H1 (cell line): ENCODE measurements at regions not wholly inside any gene's neighbourhood (a gene's known extent, or its start where the extent isn't known, plus 50 kb on each side); places are given as distances from the start of the nearest gene placed in this dataset.

Source experiments
- ATF3 ChIP-seq: IDR thresholded peaks from 2 replicates; pipeline ENCODE4 v1.6.1; 2011; ENCODE audit warnings: low read depth, mild to moderate bottlenecking, low read length; ENCODE audit not compliant: insufficient read depth
- CHD2 ChIP-seq: IDR thresholded peaks from 2 replicates; pipeline ENCODE4 v1.6.1; 2012; ENCODE audit warnings: low read length, improper control_type of control experiment
- CREB1 ChIP-seq: IDR thresholded peaks from 2 replicates; pipeline ENCODE4 v1.6.1; 2012; ENCODE audit warnings: inconsistent platforms
- EZH2 ChIP-seq: fragments of 200-600 bp; sonication (generic); IDR thresholded peaks from 2 replicates; pipeline ENCODE4 v1.7.1; 2012; ENCODE audit warnings: low read depth, mild to moderate bottlenecking, moderate library complexity, low read length, inconsistent platforms; ENCODE audit not compliant: severe bottlenecking
- GTF2F1 ChIP-seq: IDR thresholded peaks from 2 replicates; pipeline ENCODE4 v1.6.1; 2012; ENCODE audit warnings: low read depth, low read length, improper control_type of control experiment, borderline replicate concordance
- HDAC6 ChIP-seq: IDR thresholded peaks from one replicate; pipeline ENCODE4 v1.7.1; 2012; ENCODE audit warnings: low read depth, mild to moderate bottlenecking, inconsistent platforms, low read length, moderate library complexity
- PHF8 ChIP-seq: fragments of 200-600 bp; sonication (generic); conservative IDR thresholded peaks from 2 replicates; pipeline ENCODE4 v1.7.1; 2012; ENCODE audit warnings: low read depth, mild to moderate bottlenecking, inconsistent platforms, low read length, moderate library complexity
- SP4 ChIP-seq: IDR thresholded peaks from 2 replicates; pipeline ENCODE4 v1.6.1; 2012; ENCODE audit warnings: low read length, inconsistent platforms
- TF ChIP-seq, protein P1 (sequence below): fragments of 300-600 bp; sonication (generic); IDR thresholded peaks from 2 replicates; pipeline ENCODE4 v1.7.1; 2012; ENCODE audit warnings: low read length, moderate library complexity, mild to moderate bottlenecking, inconsistent platforms; ENCODE audit not compliant: insufficient replicate concordance
- TF ChIP-seq, protein P2 (sequence below): IDR thresholded peaks from 2 replicates; pipeline ENCODE4 v1.6.1; 2011; ENCODE audit warnings: low read length, improper control_type of control experiment

GRCh38 chr9:24045150-24045549 lies 219.1 kb upstream of the ELAVL2 start (continued):
- TF ChIP-seq, protein P1, sequence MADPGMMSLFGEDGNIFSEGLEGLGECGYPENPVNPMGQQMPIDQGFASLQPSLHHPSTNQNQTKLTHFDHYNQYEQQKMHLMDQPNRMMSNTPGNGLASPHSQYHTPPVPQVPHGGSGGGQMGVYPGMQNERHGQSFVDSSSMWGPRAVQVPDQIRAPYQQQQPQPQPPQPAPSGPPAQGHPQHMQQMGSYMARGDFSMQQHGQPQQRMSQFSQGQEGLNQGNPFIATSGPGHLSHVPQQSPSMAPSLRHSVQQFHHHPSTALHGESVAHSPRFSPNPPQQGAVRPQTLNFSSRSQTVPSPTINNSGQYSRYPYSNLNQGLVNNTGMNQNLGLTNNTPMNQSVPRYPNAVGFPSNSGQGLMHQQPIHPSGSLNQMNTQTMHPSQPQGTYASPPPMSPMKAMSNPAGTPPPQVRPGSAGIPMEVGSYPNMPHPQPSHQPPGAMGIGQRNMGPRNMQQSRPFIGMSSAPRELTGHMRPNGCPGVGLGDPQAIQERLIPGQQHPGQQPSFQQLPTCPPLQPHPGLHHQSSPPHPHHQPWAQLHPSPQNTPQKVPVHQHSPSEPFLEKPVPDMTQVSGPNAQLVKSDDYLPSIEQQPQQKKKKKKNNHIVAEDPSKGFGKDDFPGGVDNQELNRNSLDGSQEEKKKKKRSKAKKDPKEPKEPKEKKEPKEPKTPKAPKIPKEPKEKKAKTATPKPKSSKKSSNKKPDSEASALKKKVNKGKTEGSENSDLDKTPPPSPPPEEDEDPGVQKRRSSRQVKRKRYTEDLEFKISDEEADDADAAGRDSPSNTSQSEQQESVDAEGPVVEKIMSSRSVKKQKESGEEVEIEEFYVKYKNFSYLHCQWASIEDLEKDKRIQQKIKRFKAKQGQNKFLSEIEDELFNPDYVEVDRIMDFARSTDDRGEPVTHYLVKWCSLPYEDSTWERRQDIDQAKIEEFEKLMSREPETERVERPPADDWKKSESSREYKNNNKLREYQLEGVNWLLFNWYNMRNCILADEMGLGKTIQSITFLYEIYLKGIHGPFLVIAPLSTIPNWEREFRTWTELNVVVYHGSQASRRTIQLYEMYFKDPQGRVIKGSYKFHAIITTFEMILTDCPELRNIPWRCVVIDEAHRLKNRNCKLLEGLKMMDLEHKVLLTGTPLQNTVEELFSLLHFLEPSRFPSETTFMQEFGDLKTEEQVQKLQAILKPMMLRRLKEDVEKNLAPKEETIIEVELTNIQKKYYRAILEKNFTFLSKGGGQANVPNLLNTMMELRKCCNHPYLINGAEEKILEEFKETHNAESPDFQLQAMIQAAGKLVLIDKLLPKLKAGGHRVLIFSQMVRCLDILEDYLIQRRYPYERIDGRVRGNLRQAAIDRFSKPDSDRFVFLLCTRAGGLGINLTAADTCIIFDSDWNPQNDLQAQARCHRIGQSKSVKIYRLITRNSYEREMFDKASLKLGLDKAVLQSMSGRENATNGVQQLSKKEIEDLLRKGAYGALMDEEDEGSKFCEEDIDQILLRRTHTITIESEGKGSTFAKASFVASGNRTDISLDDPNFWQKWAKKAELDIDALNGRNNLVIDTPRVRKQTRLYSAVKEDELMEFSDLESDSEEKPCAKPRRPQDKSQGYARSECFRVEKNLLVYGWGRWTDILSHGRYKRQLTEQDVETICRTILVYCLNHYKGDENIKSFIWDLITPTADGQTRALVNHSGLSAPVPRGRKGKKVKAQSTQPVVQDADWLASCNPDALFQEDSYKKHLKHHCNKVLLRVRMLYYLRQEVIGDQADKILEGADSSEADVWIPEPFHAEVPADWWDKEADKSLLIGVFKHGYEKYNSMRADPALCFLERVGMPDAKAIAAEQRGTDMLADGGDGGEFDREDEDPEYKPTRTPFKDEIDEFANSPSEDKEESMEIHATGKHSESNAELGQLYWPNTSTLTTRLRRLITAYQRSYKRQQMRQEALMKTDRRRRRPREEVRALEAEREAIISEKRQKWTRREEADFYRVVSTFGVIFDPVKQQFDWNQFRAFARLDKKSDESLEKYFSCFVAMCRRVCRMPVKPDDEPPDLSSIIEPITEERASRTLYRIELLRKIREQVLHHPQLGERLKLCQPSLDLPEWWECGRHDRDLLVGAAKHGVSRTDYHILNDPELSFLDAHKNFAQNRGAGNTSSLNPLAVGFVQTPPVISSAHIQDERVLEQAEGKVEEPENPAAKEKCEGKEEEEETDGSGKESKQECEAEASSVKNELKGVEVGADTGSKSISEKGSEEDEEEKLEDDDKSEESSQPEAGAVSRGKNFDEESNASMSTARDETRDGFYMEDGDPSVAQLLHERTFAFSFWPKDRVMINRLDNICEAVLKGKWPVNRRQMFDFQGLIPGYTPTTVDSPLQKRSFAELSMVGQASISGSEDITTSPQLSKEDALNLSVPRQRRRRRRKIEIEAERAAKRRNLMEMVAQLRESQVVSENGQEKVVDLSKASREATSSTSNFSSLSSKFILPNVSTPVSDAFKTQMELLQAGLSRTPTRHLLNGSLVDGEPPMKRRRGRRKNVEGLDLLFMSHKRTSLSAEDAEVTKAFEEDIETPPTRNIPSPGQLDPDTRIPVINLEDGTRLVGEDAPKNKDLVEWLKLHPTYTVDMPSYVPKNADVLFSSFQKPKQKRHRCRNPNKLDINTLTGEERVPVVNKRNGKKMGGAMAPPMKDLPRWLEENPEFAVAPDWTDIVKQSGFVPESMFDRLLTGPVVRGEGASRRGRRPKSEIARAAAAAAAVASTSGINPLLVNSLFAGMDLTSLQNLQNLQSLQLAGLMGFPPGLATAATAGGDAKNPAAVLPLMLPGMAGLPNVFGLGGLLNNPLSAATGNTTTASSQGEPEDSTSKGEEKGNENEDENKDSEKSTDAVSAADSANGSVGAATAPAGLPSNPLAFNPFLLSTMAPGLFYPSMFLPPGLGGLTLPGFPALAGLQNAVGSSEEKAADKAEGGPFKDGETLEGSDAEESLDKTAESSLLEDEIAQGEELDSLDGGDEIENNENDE = no peak
- TF ChIP-seq, protein P2, sequence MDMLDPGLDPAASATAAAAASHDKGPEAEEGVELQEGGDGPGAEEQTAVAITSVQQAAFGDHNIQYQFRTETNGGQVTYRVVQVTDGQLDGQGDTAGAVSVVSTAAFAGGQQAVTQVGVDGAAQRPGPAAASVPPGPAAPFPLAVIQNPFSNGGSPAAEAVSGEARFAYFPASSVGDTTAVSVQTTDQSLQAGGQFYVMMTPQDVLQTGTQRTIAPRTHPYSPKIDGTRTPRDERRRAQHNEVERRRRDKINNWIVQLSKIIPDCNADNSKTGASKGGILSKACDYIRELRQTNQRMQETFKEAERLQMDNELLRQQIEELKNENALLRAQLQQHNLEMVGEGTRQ = no peak
- no peak for TF ChIP-seq ATF3
- TF ChIP-seq HDAC6 = no peak
- no peak for TF ChIP-seq CHD2
- no peak for TF ChIP-seq PHF8
- TF ChIP-seq SP4 = no peak
- no peak for TF ChIP-seq CREB1
- TF ChIP-seq GTF2F1 = no peak
- TF ChIP-seq EZH2 = no peak
